ENCODE measurements at regions not wholly inside any gene's neighbourhood (a gene's known extent, or its start where the extent isn't known, plus 50 kb on each side); places are given as distances from the start of the nearest gene placed in this dataset.
"Not testable (repeated sequence)": the region's sequence is repeated elsewhere in the genome, so short reads cannot be mapped to it uniquely, and the experiment has no call there.

DNA sequence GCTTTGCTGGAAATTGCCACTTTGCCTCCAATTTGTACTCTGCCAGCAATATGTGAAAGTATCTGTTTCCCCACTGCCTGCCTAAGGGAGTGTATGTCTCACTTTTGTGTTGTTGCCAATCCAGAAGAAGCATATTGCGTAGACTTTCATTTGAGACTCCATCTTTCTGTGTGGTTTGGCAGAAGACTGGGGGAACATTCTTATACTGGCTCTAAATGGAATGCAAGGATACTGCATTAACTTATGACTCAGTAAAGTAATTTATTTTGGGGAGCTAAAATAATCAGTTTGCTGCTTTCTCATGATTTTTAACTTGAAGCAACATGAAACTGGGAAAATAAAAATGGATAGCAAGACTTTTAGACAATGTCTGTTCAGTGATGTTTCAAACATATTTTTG is 107.7 kb upstream of the TMPRSS2 start:
- WGBS, result 98% methylated on average over 1 of the region's 1 CpG
- no peaks in the 10 kb centered on the region for H3K9me3 ChIP-seq (ENCODE audit: insufficient read depth, low read depth, low read length)
- no peaks in the 10 kb centered on the region for H3K36me3 ChIP-seq (ENCODE audit: insufficient read depth, low read length)
- no peak overlapping the region for H3K4me3 ChIP-seq (ENCODE audit: low read length)
- no peak overlapping the region for H3K27ac ChIP-seq (ENCODE audit: low read depth, low read length)
- H3K9ac ChIP-seq (ENCODE audit: low read depth, low read length), result no peak overlapping the region
- no peaks in the 10 kb centered on the region for H3K27me3 ChIP-seq (ENCODE audit: insufficient read depth, low read length)
- peaks cover 10% of the 10 kb centered on the region; the same call in 1 of the 2 replicates for H3K4me1 ChIP-seq (ENCODE audit: insufficient read depth, low read length)

DNA sequence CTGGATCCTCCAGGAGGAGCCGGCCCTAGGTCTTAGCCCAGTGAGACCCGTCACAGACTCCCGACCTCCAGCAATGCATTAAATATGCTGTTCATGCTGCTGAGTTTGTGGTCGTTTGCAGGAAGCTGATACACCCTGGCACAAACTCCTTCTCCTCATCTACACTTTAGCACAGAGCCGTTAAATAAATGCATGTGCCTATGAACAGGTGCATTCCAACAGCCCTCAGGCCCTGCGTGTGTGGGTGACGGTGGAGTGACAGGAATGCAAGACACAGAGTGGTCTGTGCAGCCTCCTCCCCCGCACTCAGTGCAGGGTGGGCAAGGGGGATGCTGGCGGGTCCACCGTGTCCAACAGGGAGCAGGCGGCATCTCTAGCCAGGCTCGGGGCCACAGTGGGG is 106.6 kb upstream of the TMPRSS2 start:
- no peaks in the 10 kb centered on the region for H3K36me3 ChIP-seq (ENCODE audit: insufficient read depth, low read length)
- no peaks in the 10 kb centered on the region for H3K9me3 ChIP-seq (ENCODE audit: insufficient read depth, low read depth, low read length)
- H3K4me3 ChIP-seq (ENCODE audit: low read length), result no peak overlapping the region
- no peak overlapping the region for H3K9ac ChIP-seq (ENCODE audit: low read depth, low read length)
- no peak overlapping the region for H3K27ac ChIP-seq (ENCODE audit: low read depth, low read length)
- peaks cover 10% of the 10 kb centered on the region; the same call in 1 of the 2 replicates for H3K4me1 ChIP-seq (ENCODE audit: insufficient read depth, low read length)
- 95% methylated on average over 12 of the region's 12 CpGs for WGBS
- no peaks in the 10 kb centered on the region for H3K27me3 ChIP-seq (ENCODE audit: insufficient read depth, low read length)

DNA sequence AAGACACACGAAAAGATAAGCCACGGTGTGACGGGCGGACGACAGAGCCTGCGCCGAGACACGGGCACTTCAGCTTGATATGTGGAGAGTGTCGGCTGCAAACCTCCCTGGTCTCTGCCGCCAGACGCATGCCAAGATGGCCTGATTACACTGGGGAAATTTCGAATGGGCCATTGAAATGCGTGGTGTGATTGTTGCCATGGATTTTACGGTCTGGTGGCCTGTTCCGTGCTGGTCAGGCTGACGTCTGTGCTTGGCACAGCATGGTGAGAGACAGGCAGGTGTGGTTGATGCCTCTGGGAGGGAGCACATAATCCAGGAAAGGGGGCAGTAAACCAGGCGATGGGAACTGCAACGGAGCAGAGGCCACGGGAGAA is 105.6 kb upstream of the TMPRSS2 start:
- H3K4me1 ChIP-seq (ENCODE audit: insufficient read depth, low read length), result peaks cover 10% of the 10 kb centered on the region; the same call in 1 of the 2 replicates
- H3K9me3 ChIP-seq (ENCODE audit: insufficient read depth, low read depth, low read length), result no peaks in the 10 kb centered on the region
- no peak overlapping the region for H3K4me3 ChIP-seq (ENCODE audit: low read length)
- no peaks in the 10 kb centered on the region for H3K27me3 ChIP-seq (ENCODE audit: insufficient read depth, low read length)
- no peak overlapping the region for H3K9ac ChIP-seq (ENCODE audit: low read depth, low read length)
- WGBS, result 87% methylated on average over 19 of the region's 19 CpGs
- no peaks in the 10 kb centered on the region for H3K36me3 ChIP-seq (ENCODE audit: insufficient read depth, low read length)
- H3K27ac ChIP-seq (ENCODE audit: low read depth, low read length), result no peak overlapping the region

DNA sequence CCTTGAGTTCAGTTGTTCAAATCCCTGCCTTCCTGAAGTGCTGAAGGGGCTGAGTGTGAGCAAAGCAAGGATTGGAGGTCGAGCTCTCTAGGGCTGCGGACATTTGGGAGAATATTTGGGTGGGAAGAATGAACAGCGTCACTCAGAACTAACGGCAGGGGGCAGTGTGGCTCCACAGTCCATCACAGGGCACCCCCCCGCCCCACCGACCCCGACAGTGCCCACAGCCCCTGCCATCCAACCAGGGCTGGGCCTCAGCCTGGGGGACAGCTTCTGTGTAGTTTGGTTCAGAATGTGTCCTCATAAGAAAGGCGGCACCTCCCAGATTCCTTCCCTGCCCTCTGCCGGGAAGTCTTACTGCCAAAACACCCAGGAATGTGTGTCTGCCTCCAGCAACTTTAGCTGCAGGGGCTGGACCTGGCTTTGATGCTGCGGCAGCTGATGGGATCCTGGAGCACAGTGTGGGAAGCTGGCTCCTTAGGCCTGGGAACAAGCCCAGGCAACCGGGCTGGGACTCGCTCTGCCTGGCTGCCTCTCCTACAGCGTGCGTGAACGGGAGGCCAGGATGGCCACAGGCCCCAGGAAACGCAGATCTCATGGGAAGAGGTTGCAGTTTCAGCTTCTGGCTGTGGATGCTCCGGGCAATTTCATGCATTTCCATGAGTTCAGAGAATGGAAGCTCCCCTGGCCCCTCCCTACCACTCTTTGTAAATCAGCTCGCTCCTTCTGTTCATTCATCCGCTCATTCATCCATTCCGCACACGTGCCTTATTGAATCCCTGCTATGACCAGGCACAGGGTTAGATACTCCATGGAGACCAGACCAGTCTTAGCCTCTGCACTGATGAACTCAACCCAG is 104.9 kb upstream of the TMPRSS2 start:
- Histone ChIP-seq H3K9me3 (ENCODE audit: insufficient read depth, low read depth, low read length) (no peaks in the 10 kb centered on the region), H3K36me3 (ENCODE audit: insufficient read depth, low read length) (no peaks in the 10 kb centered on the region), H3K27me3 (ENCODE audit: insufficient read depth, low read length) (no peaks in the 10 kb centered on the region), H3K9ac (ENCODE audit: low read depth, low read length) (no peak overlapping the region), H3K27ac (ENCODE audit: low read depth, low read length) (no peak overlapping the region), H3K4me3 (ENCODE audit: low read length) (no peak overlapping the region), H3K4me1 (ENCODE audit: insufficient read depth, low read length) (peaks cover 10% of the 10 kb centered on the region; the same call in 1 of the 2 replicates)
- 41% methylated on average over 21 of the region's 21 CpGs for WGBS

DNA sequence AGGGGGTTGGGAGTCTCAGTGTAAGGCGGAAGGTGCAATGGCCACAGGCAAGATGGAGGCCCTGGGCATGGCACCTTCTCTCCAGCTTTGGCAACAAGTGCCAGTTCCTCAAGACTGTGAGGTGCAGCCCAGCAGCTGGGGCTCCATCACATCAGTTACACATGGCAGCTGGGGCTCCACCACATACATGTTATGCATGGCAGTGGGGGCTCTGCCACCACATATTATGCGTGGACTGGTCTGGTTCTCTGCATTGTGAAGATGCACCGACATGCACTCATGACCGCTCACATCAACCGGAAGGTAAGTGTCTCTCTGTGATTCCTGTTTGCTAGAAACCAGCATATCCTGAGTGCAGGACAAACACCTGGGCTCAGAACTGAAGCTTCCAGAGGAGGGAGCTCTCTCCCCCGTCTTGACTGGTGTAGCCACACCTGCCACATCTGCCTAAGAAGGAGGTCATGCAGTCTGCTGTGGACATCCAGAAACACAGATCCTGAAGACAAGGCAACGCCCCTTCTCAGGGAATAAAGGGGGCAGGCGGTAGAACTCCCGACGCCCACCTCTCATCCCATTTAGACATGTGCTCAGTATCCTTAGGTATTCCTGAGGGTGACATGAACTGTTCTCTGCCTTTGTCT is 104.1 kb upstream of the TMPRSS2 start:
- no peak overlapping the region for H3K9ac ChIP-seq (ENCODE audit: low read depth, low read length)
- H3K4me3 ChIP-seq (ENCODE audit: low read length), result no peak overlapping the region
- H3K27me3 ChIP-seq (ENCODE audit: insufficient read depth, low read length), result no peaks in the 10 kb centered on the region
- H3K36me3 ChIP-seq (ENCODE audit: insufficient read depth, low read length), result no peaks in the 10 kb centered on the region
- WGBS, result 43% methylated on average over 10 of the region's 10 CpGs
- H3K27ac ChIP-seq (ENCODE audit: low read depth, low read length), result no peak overlapping the region
- H3K9me3 ChIP-seq (ENCODE audit: insufficient read depth, low read depth, low read length), result no peaks in the 10 kb centered on the region
- H3K4me1 ChIP-seq (ENCODE audit: insufficient read depth, low read length), result peaks cover 10% of the 10 kb centered on the region; the same call in 1 of the 2 replicates

DNA sequence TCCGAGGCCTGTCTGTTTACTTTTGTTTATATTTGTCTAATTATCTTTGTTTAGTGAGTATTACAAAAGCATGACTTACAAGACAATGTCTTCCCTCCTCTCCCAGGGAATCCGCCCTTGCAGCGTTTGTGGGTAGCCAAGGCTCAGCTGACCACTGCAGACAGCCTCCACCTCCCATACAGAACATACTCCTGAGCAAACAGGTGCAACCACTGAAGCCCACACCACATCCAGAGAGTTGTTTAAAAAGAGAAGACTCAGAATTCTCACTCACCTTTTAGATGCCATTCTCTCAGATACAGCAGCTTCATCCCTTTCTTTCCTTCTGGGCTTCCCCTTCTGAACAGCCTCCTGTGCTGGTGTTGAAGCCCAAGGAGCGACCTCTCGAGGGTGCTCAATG is 103.5 kb upstream of the TMPRSS2 start:
- Histone ChIP-seq H3K27me3 (ENCODE audit: insufficient read depth, low read length) (no peaks in the 10 kb centered on the region), H3K4me1 (ENCODE audit: insufficient read depth, low read length) (peaks cover 10% of the 10 kb centered on the region; the same call in 1 of the 2 replicates), H3K36me3 (ENCODE audit: insufficient read depth, low read length) (no peaks in the 10 kb centered on the region), H3K27ac (ENCODE audit: low read depth, low read length) (no peak overlapping the region), H3K9ac (ENCODE audit: low read depth, low read length) (no peak overlapping the region), H3K9me3 (ENCODE audit: insufficient read depth, low read depth, low read length) (no peaks in the 10 kb centered on the region), H3K4me3 (ENCODE audit: low read length) (no peak overlapping the region)
- WGBS, result 90% methylated on average over 4 of the region's 5 CpGs

DNA sequence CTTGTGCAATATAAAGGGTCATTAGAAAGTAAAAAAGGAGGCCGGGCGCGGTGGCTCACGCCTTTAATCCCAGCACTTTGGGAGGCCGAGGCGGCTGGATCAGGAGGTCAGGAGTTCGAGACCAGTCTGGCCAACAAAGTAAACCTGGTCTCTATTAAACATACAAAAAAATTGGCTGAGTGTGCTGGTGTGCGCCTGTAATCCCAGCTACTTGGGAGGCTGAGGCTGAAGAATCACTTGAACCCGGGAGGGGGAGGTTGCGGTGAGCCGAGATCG is 102.8 kb upstream of the TMPRSS2 start:
- 94% methylated on average over 12 of the region's 12 CpGs for WGBS
- H3K27ac ChIP-seq (ENCODE audit: low read depth, low read length), result not testable (repeated sequence)
- peaks cover 10% of the 10 kb centered on the region; the same call in 1 of the 2 replicates for H3K4me1 ChIP-seq (ENCODE audit: insufficient read depth, low read length)

DNA sequence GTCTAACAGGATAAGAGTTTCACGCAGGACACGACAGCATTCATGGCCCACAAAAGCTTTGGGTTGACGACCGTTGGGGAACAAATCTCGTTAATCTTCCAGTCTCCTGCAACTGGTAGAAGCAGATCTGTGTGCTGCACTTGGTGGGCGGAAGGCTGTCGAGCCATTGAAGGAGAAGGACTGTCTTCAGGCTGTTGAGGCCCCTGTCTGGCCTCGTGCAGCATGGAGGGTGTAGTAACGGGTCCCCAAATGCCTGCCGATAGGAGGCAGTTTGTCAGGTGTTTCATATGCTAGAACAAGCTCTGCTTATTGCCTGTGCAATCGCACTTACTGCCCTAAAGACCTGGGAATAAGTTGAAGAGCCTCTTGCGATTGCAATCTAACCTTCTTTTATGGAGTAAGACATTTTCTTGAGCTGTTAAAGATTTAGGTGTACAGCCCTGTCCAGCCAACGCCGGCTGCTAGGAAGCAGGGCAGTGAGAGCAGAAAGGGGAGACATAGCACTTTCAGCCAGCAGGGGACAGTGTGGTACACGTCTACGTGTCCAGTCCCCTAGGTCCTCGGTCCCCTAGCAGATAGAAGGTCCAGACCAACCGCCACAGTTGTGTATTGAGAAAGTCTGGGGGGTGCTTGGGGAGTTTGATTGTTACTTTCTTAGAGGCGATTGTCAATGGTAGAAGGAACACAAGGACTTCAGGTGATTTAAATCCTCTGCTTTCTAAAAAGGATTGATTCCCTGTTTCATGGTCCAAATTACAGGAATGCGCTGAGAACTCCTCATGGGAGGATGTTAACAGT is 102.3 kb upstream of the TMPRSS2 start:
- H3K27ac ChIP-seq (ENCODE audit: low read depth, low read length), result no peak overlapping the region
- H3K4me3 ChIP-seq (ENCODE audit: low read length), result no peak overlapping the region
- H3K27me3 ChIP-seq (ENCODE audit: insufficient read depth, low read length), result no peaks in the 10 kb centered on the region
- H3K36me3 ChIP-seq (ENCODE audit: insufficient read depth, low read length), result no peaks in the 10 kb centered on the region
- no peaks in the 10 kb centered on the region for H3K9me3 ChIP-seq (ENCODE audit: insufficient read depth, low read depth, low read length)
- WGBS, result 65% methylated on average over 20 of the region's 20 CpGs
- no peak overlapping the region for H3K9ac ChIP-seq (ENCODE audit: low read depth, low read length)
- H3K4me1 ChIP-seq (ENCODE audit: insufficient read depth, low read length), result peaks cover 10% of the 10 kb centered on the region; the same call in 1 of the 2 replicates

More for the DNA sequence above, 102.8 kb upstream of the TMPRSS2 start:
- not testable (repeated sequence) for H3K27me3 ChIP-seq (ENCODE audit: insufficient read depth, low read length); H3K36me3 ChIP-seq (ENCODE audit: insufficient read depth, low read length); H3K9me3 ChIP-seq (ENCODE audit: insufficient read depth, low read depth, low read length); H3K4me3 ChIP-seq (ENCODE audit: low read length); H3K9ac ChIP-seq (ENCODE audit: low read depth, low read length)

DNA sequence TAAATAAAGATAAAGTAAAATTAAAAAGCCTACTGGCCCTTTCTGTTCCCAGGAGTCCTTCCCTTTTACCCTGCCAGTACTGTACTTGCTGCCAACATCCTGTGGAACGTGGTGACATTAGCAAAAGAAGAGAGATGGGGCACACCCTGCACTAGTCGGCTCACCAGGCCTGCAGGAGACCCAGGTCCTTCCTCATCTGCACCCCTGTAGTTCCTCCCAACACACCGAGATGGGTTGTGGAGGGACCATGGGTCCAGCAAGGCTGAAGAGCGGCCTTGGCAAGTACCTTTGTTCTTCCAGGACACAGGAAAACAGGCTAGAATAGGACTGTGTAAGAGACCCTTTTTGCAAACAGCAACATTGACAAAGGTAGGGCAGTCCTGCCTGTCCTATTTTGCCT is 98.7 kb upstream of the TMPRSS2 start:
- WGBS, result 88% methylated on average over 4 of the region's 4 CpGs
- no peak overlapping the region for H3K9ac ChIP-seq (ENCODE audit: low read depth, low read length)
- no peak overlapping the region for H3K27ac ChIP-seq (ENCODE audit: low read depth, low read length)
- H3K4me1 ChIP-seq (ENCODE audit: insufficient read depth, low read length), result no peaks in the 10 kb centered on the region
- no peak overlapping the region for H3K4me3 ChIP-seq (ENCODE audit: low read length)
- H3K27me3 ChIP-seq (ENCODE audit: insufficient read depth, low read length), result no peaks in the 10 kb centered on the region
- no peaks in the 10 kb centered on the region for H3K36me3 ChIP-seq (ENCODE audit: insufficient read depth, low read length)
- no peaks in the 10 kb centered on the region for H3K9me3 ChIP-seq (ENCODE audit: insufficient read depth, low read depth, low read length)

DNA sequence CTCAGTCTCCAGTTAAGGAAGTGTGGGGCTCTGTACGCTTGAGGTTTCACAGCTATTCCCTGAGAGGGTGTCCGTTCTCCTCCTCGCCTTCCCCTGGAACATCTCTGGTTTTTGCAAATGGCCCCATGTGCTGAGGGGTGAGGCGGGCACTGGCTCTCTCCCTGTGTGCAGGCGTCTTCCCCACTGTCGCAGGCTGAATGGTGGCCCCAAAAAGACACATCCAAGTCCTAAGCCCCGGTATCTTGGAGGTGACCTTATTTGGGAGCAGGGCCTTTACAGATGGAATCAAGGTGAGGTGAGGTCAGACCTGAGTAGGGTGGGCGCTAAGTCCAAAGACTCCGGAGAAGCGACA is 98.0 kb upstream of the TMPRSS2 start:
- no peaks in the 10 kb centered on the region for H3K4me1 ChIP-seq (ENCODE audit: insufficient read depth, low read length)
- 93% methylated on average over 10 of the region's 10 CpGs for WGBS
- H3K9me3 ChIP-seq (ENCODE audit: insufficient read depth, low read depth, low read length), result no peaks in the 10 kb centered on the region
- H3K4me3 ChIP-seq (ENCODE audit: low read length), result no peak overlapping the region
- no peaks in the 10 kb centered on the region for H3K27me3 ChIP-seq (ENCODE audit: insufficient read depth, low read length)
- H3K27ac ChIP-seq (ENCODE audit: low read depth, low read length), result no peak overlapping the region
- H3K9ac ChIP-seq (ENCODE audit: low read depth, low read length), result no peak overlapping the region
- no peaks in the 10 kb centered on the region for H3K36me3 ChIP-seq (ENCODE audit: insufficient read depth, low read length)
